Sigmoid colon (tissue), 4 donors: ENCODE measurements at regions not wholly inside any gene's neighbourhood (a gene's known extent, or its start where the extent isn't known, plus 50 kb on each side); places are given as distances from the start of the nearest gene placed in this dataset.

ENCODE experiments used
- CTCF ChIP-seq, 4 experiments: fragments of 450-650 bp in 3 of 4; fragments of 200-600 bp in 1 of 4; IDR thresholded peaks; one replicate each; pipeline ENCODE4 v1.5.1; 2016 to 2019; ENCODE audit warnings: antibody characterized with exemption in 4 of 4, mild to moderate bottlenecking in 3 of 4, moderate library complexity in 2 of 4
- EP300 ChIP-seq, 4 donors: sonication (generic); formaldehyde crosslinking; IDR thresholded peaks; one replicate each; pipeline ENCODE4 v1.6.1; 2017; ENCODE audit warnings: antibody characterized with exemption in 4 of 4
- POLR2A ChIP-seq, 2 donors: fragments of 450-650 bp; IDR thresholded peaks; one replicate each; pipeline ENCODE4 v1.6.1; 2016; ENCODE audit warnings: antibody characterized with exemption in 2 of 2, mild to moderate bottlenecking in 2 of 2, moderate library complexity in 2 of 2
- POLR2AphosphoS5 ChIP-seq, 4 donors: sonication (generic); formaldehyde crosslinking; IDR thresholded peaks; one replicate each; pipeline ENCODE4 v1.6.1; 2017; ENCODE audit warnings: antibody characterized with exemption in 4 of 4

GRCh38 chr21:27426196-27426595, 459.3 kb upstream of the ADAMTS5 start:
- no peak for TF ChIP-seq CTCF (IDR thresholded peaks at IDR 0.05)
- TF ChIP-seq EP300 (IDR thresholded peaks at IDR 0.05) = no peak
- TF ChIP-seq POLR2A (IDR thresholded peaks at IDR 0.05) = no peak
- no peak for TF ChIP-seq POLR2AphosphoS5 (IDR thresholded peaks at IDR 0.05)
